SK-N-SH (cell line): ENCODE measurements at regions not wholly inside any gene's neighbourhood (a gene's known extent, or its start where the extent isn't known, plus 50 kb on each side); places are given as distances from the start of the nearest gene placed in this dataset.

Experiments
- CTCF ChIA-PET: fragments of 300-600, 350-600 bp; formaldehyde crosslinking; extraction: SDS; loops from one replicate; lab custom pipeline; 2021; lab: Yijun Ruan, JAX
- POLR2A ChIA-PET: fragments of 350-600 bp; sonication (Branson Sonifier 250); formaldehyde crosslinking; extraction: SDS; loops from one replicate; lab custom pipeline; 2020; ENCODE audit warnings: antibody characterized with exemption, inconsistent platforms; lab: Yijun Ruan, JAX
- DNase-seq: peaks from one replicate; pipeline ENCODE4 v3.0.0; 2012
- H2AFZ ChIP-seq: fragments of 200-600 bp; sonication (generic); 2 replicates; pipeline ENCODE4 v1.8.1; 2016; ENCODE audit warnings: antibody characterized with exemption, mild to moderate bottlenecking, low read depth
- H3F3A ChIP-seq: fragments of 200-600 bp; sonication (generic); replicated peaks from 2 replicates; pipeline ENCODE3; 2016; ENCODE audit warnings: antibody characterized with exemption, mild to moderate bottlenecking; ENCODE audit not compliant: insufficient read depth
- H3K27ac ChIP-seq, 2 experiments: fragments of 200-500 bp in 1 of 2; fragments of 200-600 bp in 1 of 2; sonication (Bioruptor generic) in 1 of 2; sonication (generic), shearing (Covaris generic) in 1 of 2; 2 replicates each; pipeline versions ENCODE4 v1.5.1 to v1.6.1; 2014 to 2016; ENCODE audit warnings: low read depth in 2 of 2, inconsistent platforms in 1 of 2, low read length in 1 of 2, mild to moderate bottlenecking in 1 of 2, mixed read lengths in 1 of 2
- H3K27me3 ChIP-seq: fragments of 200-600 bp; sonication (generic), shearing (Covaris generic); 2 replicates; pipeline ENCODE4 v1.6.1; 2016; ENCODE audit warnings: mixed run types; ENCODE audit not compliant: insufficient read depth
- H3K36me3 ChIP-seq, 2 experiments: fragments of 200-500 bp in 1 of 2; fragments of 200-600 bp in 1 of 2; sonication (Bioruptor generic) in 1 of 2; sonication (generic) in 1 of 2; replicated peaks in 1 of 2; 2 replicates each; pipeline versions ENCODE3 to v1.5.1; 2014 to 2016; ENCODE audit warnings: low read length in 1 of 2, mild to moderate bottlenecking in 1 of 2; ENCODE audit not compliant: insufficient read depth in 2 of 2, control insufficient read depth in 1 of 2
- H3K4me1 ChIP-seq, 2 experiments: fragments of 200-500 bp in 1 of 2; fragments of 200-600 bp in 1 of 2; sonication (Bioruptor generic) in 1 of 2; sonication (generic), shearing (Covaris generic) in 1 of 2; 2 replicates each; pipeline versions ENCODE4 v1.5.1 to v1.6.1; 2014 to 2016; ENCODE audit warnings: low read depth in 1 of 2, low read length in 1 of 2, mixed run types in 1 of 2; ENCODE audit not compliant: insufficient read depth in 2 of 2, control insufficient read depth in 1 of 2
- H3K4me2 ChIP-seq: fragments of 200-600 bp; sonication (generic), shearing (Covaris generic); 2 replicates; pipeline ENCODE4 v1.6.1; 2017; ENCODE audit warnings: mixed run types
- H3K4me3 ChIP-seq, 2 experiments: fragments of 200-500 bp in 1 of 2; fragments of 200-600 bp in 1 of 2; sonication (Bioruptor generic) in 1 of 2; sonication (generic), shearing (Covaris generic) in 1 of 2; 2 replicates each; pipeline versions ENCODE4 v1.5.1 to v1.8.1; 2014 to 2016; ENCODE audit warnings: low read depth in 2 of 2, inconsistent platforms in 1 of 2, low read length in 1 of 2, mild to moderate bottlenecking in 1 of 2, mixed read lengths in 1 of 2, moderate library complexity in 1 of 2
- H3K79me2 ChIP-seq: fragments of 200-600 bp; sonication (generic); 2 replicates; pipeline ENCODE4 v1.8.1; 2017; ENCODE audit warnings: mild to moderate bottlenecking; ENCODE audit not compliant: insufficient read depth
- H3K9ac ChIP-seq: fragments of 200-600 bp; sonication (generic); 2 replicates; pipeline ENCODE4 v1.6.1; 2017; ENCODE audit warnings: mixed run types
- H3K9me2 ChIP-seq: fragments of 200-600 bp; sonication (generic); 2 replicates; pipeline ENCODE4 v1.6.1; 2017; ENCODE audit warnings: mixed run types
- H3K9me3 ChIP-seq: fragments of 200-600 bp; sonication (generic); 2 replicates; pipeline ENCODE4 v1.6.1; 2017; ENCODE audit warnings: mixed run types, mild to moderate bottlenecking, moderate library complexity
- H4K20me1 ChIP-seq: fragments of 200-600 bp; sonication (generic); 2 replicates; pipeline ENCODE4 v1.6.1; 2017; ENCODE audit warnings: mild to moderate bottlenecking, mixed run types; ENCODE audit not compliant: insufficient read depth
- CHD2 ChIP-seq: fragments of 150-350 bp; IDR thresholded peaks from 2 replicates; pipeline ENCODE4 v1.6.1; 2018; ENCODE audit warnings: low read length; ENCODE audit not compliant: partially characterized antibody
- ELF1 ChIP-seq: IDR thresholded peaks from 2 replicates; pipeline ENCODE4 v1.4.0; 2012
- EP300 ChIP-seq, 2 experiments: IDR thresholded peaks; 2 replicates each; pipeline versions ENCODE4 v1.4.0 to v1.6.1; 2012; ENCODE audit warnings: borderline replicate concordance in 1 of 2, low read depth in 1 of 2, low read length in 1 of 2
- EZH2phosphoT487 ChIP-seq: fragments of 200-600 bp; sonication (generic); IDR thresholded peaks from 2 replicates; pipeline ENCODE4 v1.6.1; 2017; ENCODE audit warnings: low read depth, mixed run types, mild to moderate bottlenecking, antibody characterized with exemption, moderate library complexity, borderline replicate concordance
- FOXJ3 ChIP-seq: sonication (generic); formaldehyde crosslinking; IDR thresholded peaks from 2 replicates; pipeline ENCODE4 v1.5.1; 2020; ENCODE audit warnings: mild to moderate bottlenecking, missing genetic modification reagents
- GATA2 ChIP-seq: sonication (generic); formaldehyde crosslinking; IDR thresholded peaks from 2 replicates; pipeline ENCODE4 v1.5.0; 2020; ENCODE audit warnings: mild to moderate bottlenecking, missing genetic modification reagents
- MAX ChIP-seq: IDR thresholded peaks from 2 replicates; pipeline ENCODE4 v1.4.0; 2012; ENCODE audit warnings: low read depth
- MEF2A ChIP-seq: IDR thresholded peaks from 2 replicates; pipeline ENCODE4 v1.4.0; 2012; ENCODE audit warnings: low read depth, borderline replicate concordance
- RCOR1 ChIP-seq: fragments of 150-350 bp; IDR thresholded peaks from 2 replicates; pipeline ENCODE4 v1.6.1; 2017; ENCODE audit warnings: antibody characterized with exemption, low read length
- REST ChIP-seq: IDR thresholded peaks from 2 replicates; pipeline ENCODE4 v1.6.1; 2012; ENCODE audit warnings: mild to moderate bottlenecking, low read depth, low read length, moderate library complexity
- SMC3 ChIP-seq: IDR thresholded peaks from 2 replicates; pipeline ENCODE4 v1.6.1; 2012; ENCODE audit warnings: low read depth, low read length, improper control_type of control experiment
- TAF1 ChIP-seq: IDR thresholded peaks from 2 replicates; pipeline ENCODE4 v1.6.1; 2012; ENCODE audit warnings: low read depth, mild to moderate bottlenecking, low read length, moderate library complexity, borderline replicate concordance
- TEAD4 ChIP-seq: IDR thresholded peaks from 2 replicates; pipeline ENCODE4 v1.4.0; 2012; ENCODE audit warnings: mild to moderate bottlenecking, borderline replicate concordance; ENCODE audit not compliant: insufficient read depth
- WGBS: methylation state at CpG from one replicate; pipeline ENCODE4 v1.1.6; 2017; ENCODE audit warnings: low lambda C conversion rate; 5-methylcytosine and 5-hydroxymethylcytosine counted together
- TF ChIP-seq, protein P1 (sequence below): fragments of 150-350 bp; IDR thresholded peaks from 2 replicates; pipeline ENCODE4 v1.6.1; 2017; ENCODE audit warnings: antibody characterized with exemption, low read length, low read depth, borderline replicate concordance
- TF ChIP-seq, protein P2 (sequence below): IDR thresholded peaks from 2 replicates; pipeline ENCODE4; 2012

- no peak overlapping the region for H3K9ac ChIP-seq
- H2AFZ ChIP-seq: no peak overlapping the region
- no peaks in the 10 kb centered on the region for H3K9me2 ChIP-seq
- 52% methylated on average over 9 of the region's 9 CpGs for WGBS
- no peaks in the 10 kb centered on the region for H4K20me1 ChIP-seq
- DNase-seq: no peak
- no peak overlapping the region for H3K4me2 ChIP-seq
- ChIA-PET POLR2A (no interaction called here), CTCF (no interaction called here)
- no peaks in the 10 kb centered on the region for H3K36me3 ChIP-seq
- no peaks in the 10 kb centered on the region for H3K79me2 ChIP-seq
- no peak overlapping the region for H3K4me3 ChIP-seq
- no peaks in the 10 kb centered on the region for H3K27me3 ChIP-seq
- no peaks in the 10 kb centered on the region for H3F3A ChIP-seq
- H3K27ac ChIP-seq: no peak overlapping the region
- no peaks in the 10 kb centered on the region; a peak in 1 of 4 replicates for H3K4me1 ChIP-seq
- TF ChIP-seq SMC3 (no peak), GATA2 (no peak), MAX (no peak), EP300 (IDR thresholded peaks at IDR 0.05; ENCODE audit: borderline replicate concordance in 1 of 2, low read depth in 1 of 2, low read length in 1 of 2) (no peak), TAF1 (no peak), CHD2 (no peak), MEF2A (no peak), EZH2phosphoT487 (no peak), RCOR1 (no peak), ELF1 (no peak), REST (no peak), FOXJ3 (no peak), TEAD4 (no peak)
- TF ChIP-seq, protein P1, sequence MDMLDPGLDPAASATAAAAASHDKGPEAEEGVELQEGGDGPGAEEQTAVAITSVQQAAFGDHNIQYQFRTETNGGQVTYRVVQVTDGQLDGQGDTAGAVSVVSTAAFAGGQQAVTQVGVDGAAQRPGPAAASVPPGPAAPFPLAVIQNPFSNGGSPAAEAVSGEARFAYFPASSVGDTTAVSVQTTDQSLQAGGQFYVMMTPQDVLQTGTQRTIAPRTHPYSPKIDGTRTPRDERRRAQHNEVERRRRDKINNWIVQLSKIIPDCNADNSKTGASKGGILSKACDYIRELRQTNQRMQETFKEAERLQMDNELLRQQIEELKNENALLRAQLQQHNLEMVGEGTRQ: no peak
- TF ChIP-seq, protein P2, sequence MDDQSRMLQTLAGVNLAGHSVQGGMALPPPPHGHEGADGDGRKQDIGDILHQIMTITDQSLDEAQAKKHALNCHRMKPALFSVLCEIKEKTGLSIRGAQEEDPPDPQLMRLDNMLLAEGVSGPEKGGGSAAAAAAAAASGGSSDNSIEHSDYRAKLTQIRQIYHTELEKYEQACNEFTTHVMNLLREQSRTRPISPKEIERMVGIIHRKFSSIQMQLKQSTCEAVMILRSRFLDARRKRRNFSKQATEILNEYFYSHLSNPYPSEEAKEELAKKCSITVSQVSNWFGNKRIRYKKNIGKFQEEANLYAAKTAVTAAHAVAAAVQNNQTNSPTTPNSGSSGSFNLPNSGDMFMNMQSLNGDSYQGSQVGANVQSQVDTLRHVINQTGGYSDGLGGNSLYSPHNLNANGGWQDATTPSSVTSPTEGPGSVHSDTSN: no peak
- H3K9me3 ChIP-seq: no peaks in the 10 kb centered on the region
Observed at GRCh38 chr5:10124287-10124686, 125.4 kb downstream of the ATPSCKMT start.
